ENCODE measurements at regions not wholly inside any gene's neighbourhood (a gene's known extent, or its start where the extent isn't known, plus 50 kb on each side); places are given as distances from the start of the nearest gene placed in this dataset.
"Not testable (repeated sequence)": the region's sequence is repeated elsewhere in the genome, so short reads cannot be mapped to it uniquely, and the experiment has no call there.

DNA sequence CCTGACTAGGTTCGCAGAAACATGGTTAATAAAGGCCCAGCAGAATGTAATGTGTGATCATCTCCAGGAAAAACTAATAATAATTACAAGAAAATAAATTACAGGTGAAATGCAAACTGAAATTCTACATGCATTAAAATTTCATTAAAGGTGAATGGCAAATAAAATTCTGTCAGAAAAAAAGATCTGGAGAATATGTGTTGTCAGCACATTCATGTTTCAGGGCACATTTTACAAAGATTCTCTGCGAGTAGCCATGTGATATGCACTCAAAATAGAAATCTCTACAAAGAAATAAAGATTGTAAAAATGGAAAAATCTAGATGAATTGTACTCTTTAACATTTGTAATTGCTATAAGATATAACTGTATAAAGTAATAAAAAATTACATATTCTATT, 765.2 kb downstream of the TMEM121 start:
- Histone ChIP-seq H3K4me3 (ENCODE audit: low read length) (no peak overlapping the region), H3K36me3 (ENCODE audit: control insufficient read depth, insufficient read depth, low read length) (no peaks in the 10 kb centered on the region), H3K9me3 (ENCODE audit: control insufficient read depth, low read depth, low read length) (peaks cover 5% of the 10 kb centered on the region), H3K27me3 (ENCODE audit: control insufficient read depth, insufficient read depth, low read length) (no peaks in the 10 kb centered on the region), H3K27ac (ENCODE audit: low read length) (no peak overlapping the region), H3K4me1 (ENCODE audit: control insufficient read depth, insufficient read depth, low read length) (no peaks in the 10 kb centered on the region)
- no peak for DNase-seq
- WGBS (ENCODE audit: insufficient coverage, low lambda C conversion rate), result no CpG with 5 or more reads among the region's 2 CpGs

DNA sequence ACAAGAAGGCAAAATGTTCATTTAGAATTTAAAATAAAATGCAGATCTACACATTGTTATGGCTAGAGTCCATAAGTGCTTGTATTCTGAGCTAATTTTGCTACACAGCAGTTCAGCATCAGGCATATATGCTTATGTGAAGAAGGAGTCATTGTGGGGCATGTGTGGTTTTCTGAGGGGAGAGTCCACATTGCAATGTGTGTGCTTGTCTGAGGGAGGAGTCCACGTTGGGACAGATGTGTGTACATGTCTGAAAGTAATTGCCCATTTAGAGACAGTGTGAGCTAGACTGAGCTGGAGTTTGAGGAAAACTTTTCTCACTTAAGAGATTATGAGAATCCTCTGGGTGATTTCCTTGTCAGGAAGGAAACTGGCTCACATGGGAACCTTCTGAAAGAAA, 767.9 kb downstream of the TMEM121 start:
- no CpG with 5 or more reads among the region's 1 CpG for WGBS (ENCODE audit: insufficient coverage, low lambda C conversion rate)

DNA sequence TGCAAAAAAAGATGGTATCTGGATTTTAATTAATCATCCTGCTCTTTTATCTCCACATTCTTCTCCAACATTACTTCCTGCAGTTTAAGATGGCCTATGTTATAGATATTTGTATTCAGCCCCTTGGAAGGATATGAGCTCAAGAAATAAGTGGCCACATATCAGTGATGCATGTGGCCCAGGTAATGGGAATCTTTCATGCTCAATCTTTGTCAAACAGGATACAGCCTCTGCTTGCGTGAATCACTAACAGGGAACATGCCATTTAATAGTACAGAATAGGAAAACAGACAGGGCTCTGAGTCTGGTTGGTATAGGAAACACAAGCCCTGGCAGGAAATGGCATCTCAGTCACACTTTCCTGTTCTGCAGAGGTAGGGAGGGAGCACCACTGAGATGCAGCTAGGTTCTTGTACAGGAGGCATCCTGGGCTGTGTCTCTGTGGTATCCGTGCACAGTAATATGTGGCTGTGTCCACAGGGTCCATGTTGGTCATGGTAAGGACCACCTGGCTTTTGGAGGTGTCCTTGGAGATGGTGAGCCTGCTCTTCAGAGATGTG, 774.6 kb downstream of the TMEM121 start:
- WGBS (ENCODE audit: insufficient coverage, low lambda C conversion rate), result 83% methylated on average over 1 of the region's 2 CpGs
- H3K4me3 ChIP-seq (ENCODE audit: low read length); H3K27ac ChIP-seq (ENCODE audit: low read length); H3K27me3 ChIP-seq (ENCODE audit: control insufficient read depth, insufficient read depth, low read length); H3K36me3 ChIP-seq (ENCODE audit: control insufficient read depth, insufficient read depth, low read length); DNase-seq; H3K9me3 ChIP-seq (ENCODE audit: control insufficient read depth, low read depth, low read length); H3K4me1 ChIP-seq (ENCODE audit: control insufficient read depth, insufficient read depth, low read length): not testable (repeated sequence)

More for the DNA sequence above, 767.9 kb downstream of the TMEM121 start:
- H3K27me3 ChIP-seq (ENCODE audit: control insufficient read depth, insufficient read depth, low read length), result no peaks in the 10 kb centered on the region
- no peaks in the 10 kb centered on the region for H3K9me3 ChIP-seq (ENCODE audit: control insufficient read depth, low read depth, low read length)
- H3K27ac ChIP-seq (ENCODE audit: low read length), result no peak overlapping the region
- H3K4me1 ChIP-seq (ENCODE audit: control insufficient read depth, insufficient read depth, low read length), result no peaks in the 10 kb centered on the region
- H3K36me3 ChIP-seq (ENCODE audit: control insufficient read depth, insufficient read depth, low read length), result no peaks in the 10 kb centered on the region
- DNase-seq, result no peak
- H3K4me3 ChIP-seq (ENCODE audit: low read length), result no peak overlapping the region

DNA sequence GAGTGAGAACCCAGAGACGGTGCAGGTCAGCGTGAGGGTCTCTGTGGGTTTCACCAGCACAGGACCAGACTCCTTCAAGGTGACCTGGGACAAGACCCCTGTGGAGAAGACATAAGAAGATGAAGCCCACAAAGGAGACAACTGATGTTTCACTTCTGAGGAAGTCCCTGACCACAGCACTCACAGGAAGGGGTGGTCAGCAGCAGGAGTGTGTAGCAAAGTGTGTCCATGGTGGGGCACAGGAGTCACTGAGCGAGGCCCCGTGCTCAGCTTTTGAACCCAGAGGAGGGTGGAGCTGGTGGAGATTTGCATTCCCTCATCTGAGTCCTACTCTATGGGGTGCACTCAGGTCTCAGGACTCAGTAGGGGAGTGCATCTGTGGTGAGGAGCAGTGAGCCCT, 775.2 kb downstream of the TMEM121 start:
- WGBS (ENCODE audit: insufficient coverage, low lambda C conversion rate), result no CpG with 5 or more reads among the region's 4 CpGs
- H3K4me1 ChIP-seq (ENCODE audit: control insufficient read depth, insufficient read depth, low read length); H3K4me3 ChIP-seq (ENCODE audit: low read length); H3K27ac ChIP-seq (ENCODE audit: low read length); H3K27me3 ChIP-seq (ENCODE audit: control insufficient read depth, insufficient read depth, low read length); H3K36me3 ChIP-seq (ENCODE audit: control insufficient read depth, insufficient read depth, low read length); DNase-seq; H3K9me3 ChIP-seq (ENCODE audit: control insufficient read depth, low read depth, low read length): not testable (repeated sequence)

DNA sequence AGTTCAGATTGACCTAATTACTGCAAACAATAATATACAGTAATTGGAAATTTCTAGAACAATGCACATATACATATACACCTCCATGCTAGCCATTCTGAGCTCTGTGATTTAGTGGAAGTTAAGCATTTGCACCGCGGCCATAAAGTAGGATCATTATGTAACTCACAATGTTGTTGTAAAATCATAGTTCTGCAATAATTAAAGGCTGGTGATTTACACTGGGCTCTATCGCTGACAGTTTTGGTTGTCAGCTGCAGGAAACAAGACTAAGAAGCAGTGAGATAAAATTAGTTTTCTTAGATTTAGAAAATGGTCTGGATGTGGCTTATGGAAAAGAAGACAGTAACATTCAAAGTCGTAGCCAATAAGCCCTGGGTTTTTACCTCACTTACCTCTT, 776.3 kb downstream of the TMEM121 start:
- Histone ChIP-seq H3K9me3 (ENCODE audit: control insufficient read depth, low read depth, low read length) (no peaks in the 10 kb centered on the region), H3K4me3 (ENCODE audit: low read length) (no peak overlapping the region), H3K27ac (ENCODE audit: low read length) (no peak overlapping the region), H3K36me3 (ENCODE audit: control insufficient read depth, insufficient read depth, low read length) (no peaks in the 10 kb centered on the region), H3K4me1 (ENCODE audit: control insufficient read depth, insufficient read depth, low read length) (no peaks in the 10 kb centered on the region), H3K27me3 (ENCODE audit: control insufficient read depth, insufficient read depth, low read length) (no peaks in the 10 kb centered on the region)
- 80% methylated on average over 2 of the region's 4 CpGs for WGBS (ENCODE audit: insufficient coverage, low lambda C conversion rate)
- DNase-seq, result no peak

DNA sequence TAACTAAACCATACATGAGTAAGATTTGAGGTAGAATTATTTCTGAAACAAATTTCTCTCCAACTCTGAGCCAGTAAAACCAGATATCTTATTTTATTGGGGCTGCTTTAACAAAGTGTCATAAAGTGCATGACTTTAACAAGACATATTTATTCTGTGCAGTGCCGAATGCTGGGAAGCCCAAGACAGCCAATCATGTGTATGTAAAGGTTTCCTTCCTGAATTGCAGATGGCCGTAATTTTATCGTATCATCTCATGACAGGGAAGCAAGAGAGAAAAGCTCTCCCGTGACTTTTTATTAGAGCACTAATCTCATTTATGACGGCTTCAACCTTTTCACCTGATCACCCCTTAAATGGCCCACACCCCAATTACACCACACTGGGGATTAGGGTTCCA, 777.9 kb downstream of the TMEM121 start:
- Histone ChIP-seq H3K27me3 (ENCODE audit: control insufficient read depth, insufficient read depth, low read length) (no peaks in the 10 kb centered on the region), H3K36me3 (ENCODE audit: control insufficient read depth, insufficient read depth, low read length) (no peaks in the 10 kb centered on the region), H3K9me3 (ENCODE audit: control insufficient read depth, low read depth, low read length) (peaks cover 5% of the 10 kb centered on the region), H3K27ac (ENCODE audit: low read length) (no peak overlapping the region), H3K4me3 (ENCODE audit: low read length) (no peak overlapping the region), H3K4me1 (ENCODE audit: control insufficient read depth, insufficient read depth, low read length) (no peaks in the 10 kb centered on the region)
- DNase-seq, result no peak
- WGBS (ENCODE audit: insufficient coverage, low lambda C conversion rate), result no CpG with 5 or more reads among the region's 5 CpGs

DNA sequence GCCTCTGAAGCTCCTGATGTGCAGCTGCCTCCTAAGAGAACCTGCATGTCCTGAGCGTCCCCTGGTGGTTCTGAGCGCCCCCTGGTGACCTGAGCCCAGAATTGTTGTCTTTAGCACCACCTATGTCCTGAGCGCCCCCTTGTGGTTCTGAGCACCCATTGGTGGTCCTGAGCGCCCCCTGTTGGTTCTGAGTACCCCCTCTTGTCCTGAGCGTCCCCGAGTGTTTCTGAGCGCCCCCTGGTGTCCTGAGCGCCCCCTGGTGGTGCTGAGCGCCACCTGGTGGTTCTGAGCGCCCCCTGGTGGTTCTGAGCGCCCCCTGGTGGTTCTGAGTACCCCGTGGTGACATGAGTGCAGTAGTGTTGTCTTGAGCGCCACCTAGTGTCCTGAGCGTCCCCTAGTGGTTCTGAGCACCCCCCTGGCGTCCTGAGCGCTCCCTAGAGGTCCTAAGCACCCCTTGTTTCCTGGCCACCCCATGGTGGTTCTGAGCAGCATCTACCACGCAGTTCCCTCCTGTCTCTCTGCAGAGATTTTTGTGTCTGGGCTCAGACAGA, 782.5 kb downstream of the TMEM121 start:
- Histone ChIP-seq H3K4me1 (ENCODE audit: control insufficient read depth, insufficient read depth, low read length) (no peaks in the 10 kb centered on the region), H3K36me3 (ENCODE audit: control insufficient read depth, insufficient read depth, low read length) (no peaks in the 10 kb centered on the region), H3K27me3 (ENCODE audit: control insufficient read depth, insufficient read depth, low read length) (no peaks in the 10 kb centered on the region), H3K27ac (ENCODE audit: low read length) (no peak overlapping the region), H3K4me3 (ENCODE audit: low read length) (no peak overlapping the region), H3K9me3 (ENCODE audit: control insufficient read depth, low read depth, low read length) (peaks cover 5% of the 10 kb centered on the region)
- no peak for DNase-seq
- no CpG with 5 or more reads among the region's 17 CpGs for WGBS (ENCODE audit: insufficient coverage, low lambda C conversion rate)

DNA sequence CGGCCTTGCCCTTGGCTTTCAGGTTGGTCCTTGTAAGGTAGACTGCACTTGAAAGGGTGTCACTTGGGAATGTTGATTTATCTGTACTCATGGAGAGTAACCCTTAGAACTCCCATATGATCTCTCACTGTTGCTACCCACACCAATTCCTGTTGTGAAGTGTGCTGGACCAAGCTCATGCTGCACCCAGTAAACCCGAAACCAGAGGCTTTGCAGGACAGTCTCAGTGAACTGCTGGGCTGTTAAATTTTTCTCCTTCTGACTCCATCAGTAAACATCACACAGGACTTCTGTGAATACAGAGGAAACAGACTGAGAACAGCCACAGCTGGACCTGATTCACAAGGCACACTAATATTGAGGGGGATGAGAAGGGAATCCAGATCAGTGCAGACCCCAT, 783.0 kb downstream of the TMEM121 start:
- H3K27ac ChIP-seq (ENCODE audit: low read length), result no peak overlapping the region
- peaks cover 5% of the 10 kb centered on the region for H3K9me3 ChIP-seq (ENCODE audit: control insufficient read depth, low read depth, low read length)
- no peak for DNase-seq
- WGBS (ENCODE audit: insufficient coverage, low lambda C conversion rate), result no CpG with 5 or more reads among the region's 2 CpGs
- no peaks in the 10 kb centered on the region for H3K27me3 ChIP-seq (ENCODE audit: control insufficient read depth, insufficient read depth, low read length)
- H3K4me3 ChIP-seq (ENCODE audit: low read length), result no peak overlapping the region
- no peaks in the 10 kb centered on the region for H3K36me3 ChIP-seq (ENCODE audit: control insufficient read depth, insufficient read depth, low read length)
- H3K4me1 ChIP-seq (ENCODE audit: control insufficient read depth, insufficient read depth, low read length), result no peaks in the 10 kb centered on the region

DNA sequence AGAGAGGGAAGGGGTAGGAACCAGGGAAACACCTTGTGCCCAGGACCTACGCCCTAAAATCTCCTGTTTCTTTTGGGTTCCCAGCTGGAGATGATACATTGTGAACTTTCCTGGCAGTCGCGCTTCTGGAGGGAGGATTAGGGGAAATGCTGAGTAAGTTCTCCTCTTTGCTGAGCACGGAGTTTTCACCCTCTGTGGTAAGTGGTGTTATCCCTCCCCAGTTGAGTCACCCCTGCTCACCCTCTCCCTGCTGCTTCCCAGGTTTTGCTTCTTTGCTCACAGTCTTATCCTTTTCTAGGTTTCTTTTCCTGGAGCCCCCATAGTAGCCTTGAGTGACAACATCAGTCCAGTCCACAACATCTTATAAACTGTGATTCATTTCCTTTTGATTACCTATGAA, 789.1 kb downstream of the TMEM121 start:
- Histone ChIP-seq H3K36me3 (ENCODE audit: control insufficient read depth, insufficient read depth, low read length) (no peaks in the 10 kb centered on the region), H3K4me1 (ENCODE audit: control insufficient read depth, insufficient read depth, low read length) (no peaks in the 10 kb centered on the region), H3K27me3 (ENCODE audit: control insufficient read depth, insufficient read depth, low read length) (no peaks in the 10 kb centered on the region), H3K4me3 (ENCODE audit: low read length) (no peak overlapping the region), H3K9me3 (ENCODE audit: control insufficient read depth, low read depth, low read length) (peaks cover 5% of the 10 kb centered on the region), H3K27ac (ENCODE audit: low read length) (no peak overlapping the region)
- no CpG with 5 or more reads among the region's 4 CpGs for WGBS (ENCODE audit: insufficient coverage, low lambda C conversion rate)
- DNase-seq, result no peak

DNA sequence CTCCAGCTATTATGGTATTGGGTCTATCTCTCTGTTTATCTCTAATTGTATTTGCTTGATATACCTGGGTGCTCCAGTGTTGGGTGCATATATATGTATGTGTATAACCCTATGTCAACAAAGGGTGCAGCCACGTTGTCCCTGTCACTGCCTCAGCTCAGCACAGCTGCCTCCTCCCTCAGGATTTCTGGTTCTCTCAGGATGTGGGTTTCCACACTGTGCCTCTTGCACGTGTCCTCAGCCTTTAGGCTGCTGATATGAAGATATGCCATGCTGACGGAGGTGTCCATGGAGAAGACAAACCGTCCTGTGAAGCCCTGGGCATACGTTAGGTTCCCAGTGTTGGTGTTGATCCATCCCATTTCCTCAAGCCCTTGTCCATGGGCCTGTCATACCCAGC, 791.2 kb downstream of the TMEM121 start:
- no peaks in the 10 kb centered on the region for H3K27me3 ChIP-seq (ENCODE audit: control insufficient read depth, insufficient read depth, low read length)
- H3K4me3 ChIP-seq (ENCODE audit: low read length), result no peak overlapping the region
- WGBS (ENCODE audit: insufficient coverage, low lambda C conversion rate), result no CpG with 5 or more reads among the region's 5 CpGs
- H3K9me3 ChIP-seq (ENCODE audit: control insufficient read depth, low read depth, low read length), result peaks cover 5% of the 10 kb centered on the region
- H3K27ac ChIP-seq (ENCODE audit: low read length), result no peak overlapping the region
- H3K36me3 ChIP-seq (ENCODE audit: control insufficient read depth, insufficient read depth, low read length), result no peaks in the 10 kb centered on the region
- no peak for DNase-seq
- H3K4me1 ChIP-seq (ENCODE audit: control insufficient read depth, insufficient read depth, low read length), result no peaks in the 10 kb centered on the region

DNA sequence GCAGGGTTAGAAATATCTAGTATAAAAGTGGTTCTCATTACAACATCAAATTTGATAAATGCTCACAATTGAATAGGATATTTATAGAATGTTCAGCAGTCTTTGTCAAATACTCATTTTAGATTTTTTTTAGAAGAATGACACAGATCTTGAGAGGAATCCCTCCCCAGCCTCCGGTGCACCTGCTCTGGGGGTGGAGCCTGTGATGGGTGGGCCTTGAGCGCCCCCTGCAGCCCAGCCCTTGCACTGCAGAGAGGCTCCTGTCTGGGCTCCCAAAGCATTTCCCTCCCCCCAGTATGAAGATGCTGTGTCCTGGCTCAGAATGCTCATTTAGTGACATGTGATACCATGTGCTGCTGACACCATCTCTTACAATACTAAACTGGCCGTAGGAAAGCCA, 792.3 kb downstream of the TMEM121 start:
- WGBS (ENCODE audit: insufficient coverage, low lambda C conversion rate), result no CpG with 5 or more reads among the region's 3 CpGs

More for the DNA sequence above, 792.3 kb downstream of the TMEM121 start:
- no peak for DNase-seq
- Histone ChIP-seq H3K9me3 (ENCODE audit: control insufficient read depth, low read depth, low read length) (peaks cover 5% of the 10 kb centered on the region), H3K27me3 (ENCODE audit: control insufficient read depth, insufficient read depth, low read length) (no peaks in the 10 kb centered on the region), H3K36me3 (ENCODE audit: control insufficient read depth, insufficient read depth, low read length) (no peaks in the 10 kb centered on the region), H3K27ac (ENCODE audit: low read length) (no peak overlapping the region), H3K4me1 (ENCODE audit: control insufficient read depth, insufficient read depth, low read length) (no peaks in the 10 kb centered on the region), H3K4me3 (ENCODE audit: low read length) (no peak overlapping the region)

Measured in large intestine (tissue), 3 donors.